BE2C (cell line): ENCODE measurements at regions not wholly inside any gene's neighbourhood (a gene's known extent, or its start where the extent isn't known, plus 50 kb on each side); places are given as distances from the start of the nearest gene placed in this dataset.

ENCODE experiments used
- DNase-seq: peaks from one replicate; pipeline ENCODE4 v3.0.0-alpha.2; 2020
- H3K27me3 ChIP-seq: fragments of 250-450 bp; sonication (Bioruptor Pico); 2 replicates; pipeline ENCODE4 v1.5.1; 2020; ENCODE audit warnings: mild to moderate bottlenecking
- H3K36me3 ChIP-seq: fragments of 250-450 bp; sonication (Bioruptor Pico); 2 replicates; pipeline ENCODE4 v1.5.1; 2020; ENCODE audit warnings: mild to moderate bottlenecking
- H3K4me1 ChIP-seq: fragments of 250-450 bp; sonication (Bioruptor Pico); 2 replicates; pipeline ENCODE4 v1.5.1; 2020
- H3K4me3 ChIP-seq: 2 replicates; pipeline ENCODE4 v1.5.1; 2011; ENCODE audit warnings: low read depth, low read length
- H3K9me3 ChIP-seq: fragments of 250-450 bp; sonication (Bioruptor Pico); 2 replicates; pipeline ENCODE4 v1.5.1; 2020
- TF ChIP-seq, protein P1 (sequence below): IDR thresholded peaks from 2 replicates; pipeline ENCODE4 v1.5.1; 2012; ENCODE audit warnings: mild to moderate bottlenecking, low read depth, low read length

DNA sequence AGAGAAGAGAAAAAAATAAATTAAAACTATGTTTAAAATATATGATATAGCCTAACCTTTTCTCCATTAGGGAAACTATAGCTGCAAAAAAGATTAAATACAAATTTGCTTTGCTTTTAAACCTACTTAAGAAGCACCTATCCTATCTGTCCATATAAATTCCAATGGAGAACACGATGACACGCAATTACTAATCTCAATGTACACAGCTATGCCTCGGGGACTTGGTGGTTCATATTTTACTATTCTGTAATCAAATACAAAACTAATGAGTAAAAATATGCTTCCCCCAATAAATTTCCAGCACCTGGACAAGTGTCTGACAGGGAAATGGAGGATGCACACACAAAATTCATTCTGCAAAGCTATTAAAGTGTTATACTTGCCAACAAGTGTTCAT is 386.4 kb downstream of the LMO4 start:
- Histone ChIP-seq H3K9me3 (no peaks in the 10 kb centered on the region), H3K4me1 (no peaks in the 10 kb centered on the region), H3K27me3 (no peaks in the 10 kb centered on the region), H3K4me3 (no peak overlapping the region), H3K36me3 (no peaks in the 10 kb centered on the region)
- TF ChIP-seq, protein P1, sequence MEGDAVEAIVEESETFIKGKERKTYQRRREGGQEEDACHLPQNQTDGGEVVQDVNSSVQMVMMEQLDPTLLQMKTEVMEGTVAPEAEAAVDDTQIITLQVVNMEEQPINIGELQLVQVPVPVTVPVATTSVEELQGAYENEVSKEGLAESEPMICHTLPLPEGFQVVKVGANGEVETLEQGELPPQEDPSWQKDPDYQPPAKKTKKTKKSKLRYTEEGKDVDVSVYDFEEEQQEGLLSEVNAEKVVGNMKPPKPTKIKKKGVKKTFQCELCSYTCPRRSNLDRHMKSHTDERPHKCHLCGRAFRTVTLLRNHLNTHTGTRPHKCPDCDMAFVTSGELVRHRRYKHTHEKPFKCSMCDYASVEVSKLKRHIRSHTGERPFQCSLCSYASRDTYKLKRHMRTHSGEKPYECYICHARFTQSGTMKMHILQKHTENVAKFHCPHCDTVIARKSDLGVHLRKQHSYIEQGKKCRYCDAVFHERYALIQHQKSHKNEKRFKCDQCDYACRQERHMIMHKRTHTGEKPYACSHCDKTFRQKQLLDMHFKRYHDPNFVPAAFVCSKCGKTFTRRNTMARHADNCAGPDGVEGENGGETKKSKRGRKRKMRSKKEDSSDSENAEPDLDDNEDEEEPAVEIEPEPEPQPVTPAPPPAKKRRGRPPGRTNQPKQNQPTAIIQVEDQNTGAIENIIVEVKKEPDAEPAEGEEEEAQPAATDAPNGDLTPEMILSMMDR: no peak
- DNase-seq: no peak

DNA sequence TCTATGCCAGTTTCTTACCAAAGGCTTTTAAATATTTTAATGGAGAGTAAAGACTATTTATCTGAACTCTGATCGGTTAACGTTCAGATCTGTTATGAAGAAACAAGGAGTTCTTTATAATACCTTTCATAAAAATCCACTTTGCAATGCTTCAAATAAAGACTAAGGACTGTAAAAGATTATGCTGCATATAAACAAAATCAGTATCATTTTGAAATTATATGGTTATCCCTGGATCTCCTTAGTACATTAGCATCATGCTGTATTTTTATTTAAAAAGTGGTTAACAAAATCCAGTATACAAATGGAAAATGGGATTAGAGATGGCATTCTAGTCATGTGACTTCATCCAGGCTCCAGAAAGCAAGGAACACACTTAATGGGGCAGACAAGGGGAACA is 386.8 kb downstream of the LMO4 start:
- no peaks in the 10 kb centered on the region for H3K9me3 ChIP-seq
- TF ChIP-seq, protein P1: no peak
- H3K4me3 ChIP-seq: no peak overlapping the region
- H3K27me3 ChIP-seq: no peaks in the 10 kb centered on the region
- DNase-seq: no peak
- no peaks in the 10 kb centered on the region for H3K36me3 ChIP-seq
- no peaks in the 10 kb centered on the region for H3K4me1 ChIP-seq

DNA sequence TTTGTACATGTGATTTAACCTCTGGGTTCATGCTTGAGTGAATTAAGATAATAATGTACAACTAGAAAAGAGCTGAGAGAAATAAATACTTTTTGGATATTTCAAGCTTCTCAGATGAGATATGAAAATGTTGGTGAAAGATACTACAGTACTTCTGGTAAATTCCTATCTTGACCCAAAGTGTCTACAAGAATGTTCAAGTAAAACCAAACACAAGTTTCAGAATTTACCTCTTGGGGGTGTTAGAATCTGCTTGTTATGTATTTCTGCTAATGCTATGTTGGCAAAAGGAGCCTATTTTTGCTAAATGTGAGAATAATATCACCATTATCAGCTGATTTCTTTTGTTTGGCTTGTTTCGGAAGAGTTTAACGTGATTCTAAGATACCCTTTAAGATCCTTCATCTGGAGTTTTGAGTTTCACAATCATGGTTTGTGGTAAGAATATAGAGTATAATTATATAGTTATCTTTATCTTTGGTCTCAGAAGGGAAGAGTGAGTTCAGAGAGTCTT is 388.5 kb downstream of the LMO4 start:
- no peak for DNase-seq
- H3K36me3 ChIP-seq: no peaks in the 10 kb centered on the region
- H3K9me3 ChIP-seq: no peaks in the 10 kb centered on the region
- no peak overlapping the region for H3K4me3 ChIP-seq
- TF ChIP-seq, protein P1: no peak
- no peaks in the 10 kb centered on the region for H3K4me1 ChIP-seq
- H3K27me3 ChIP-seq: no peaks in the 10 kb centered on the region

DNA sequence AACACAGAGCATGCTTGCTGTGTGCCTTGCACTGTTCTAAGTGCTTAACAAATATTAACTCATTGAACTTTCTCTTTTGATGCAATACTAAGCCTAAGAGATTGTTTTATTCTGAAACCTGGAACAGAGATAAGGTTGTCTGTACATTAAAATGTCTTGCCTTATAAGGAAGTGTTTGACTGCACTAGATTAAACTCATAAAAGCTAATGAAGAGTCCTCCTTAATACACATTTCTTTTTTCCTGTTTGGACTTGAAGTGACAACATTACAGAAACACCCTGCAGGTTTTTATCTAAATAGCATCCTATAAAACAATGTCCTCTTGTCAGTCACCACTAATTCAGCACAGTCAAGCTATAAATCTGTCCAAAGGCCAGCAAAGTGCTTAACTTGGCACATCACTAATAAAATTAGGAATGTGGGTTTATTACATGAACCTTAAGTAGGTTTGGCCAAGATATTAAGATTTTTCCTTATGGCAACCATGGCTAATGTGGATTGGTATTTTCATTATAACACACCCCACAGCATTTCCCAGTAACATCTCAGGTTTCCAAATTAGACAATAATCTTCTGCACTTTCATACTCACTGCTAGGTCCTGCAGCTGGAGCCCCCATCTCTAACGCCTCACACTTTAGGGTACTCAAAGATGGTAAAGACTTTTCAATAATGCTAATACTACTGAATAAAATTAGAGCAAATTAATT is 389.7 kb downstream of the LMO4 start:
- TF ChIP-seq, protein P1: no peak
- Histone ChIP-seq H3K4me3 (no peak overlapping the region), H3K27me3 (no peaks in the 10 kb centered on the region), H3K9me3 (no peaks in the 10 kb centered on the region), H3K4me1 (no peaks in the 10 kb centered on the region), H3K36me3 (no peaks in the 10 kb centered on the region)
- no peak for DNase-seq

DNA sequence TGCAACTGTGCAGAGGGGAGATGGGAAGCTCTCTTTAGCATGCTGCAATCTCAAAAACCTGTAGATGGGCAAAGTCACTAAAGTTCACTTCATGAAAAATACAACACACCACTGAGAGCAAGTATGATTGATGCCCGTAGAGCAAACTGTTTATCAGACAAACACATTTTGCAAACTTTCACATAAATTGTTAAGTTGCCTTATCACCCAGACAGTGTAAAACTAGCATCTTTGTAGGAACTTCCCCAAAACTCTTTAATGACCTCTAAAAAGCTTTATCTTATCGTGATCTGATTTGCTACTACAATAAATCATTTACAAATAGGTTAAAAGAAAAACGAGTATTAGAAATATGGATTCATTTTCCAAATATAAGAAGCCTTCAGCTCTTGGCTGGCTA is 391.0 kb downstream of the LMO4 start:
- TF ChIP-seq, protein P1: no peak
- Histone ChIP-seq H3K4me1 (no peaks in the 10 kb centered on the region), H3K4me3 (no peak overlapping the region), H3K27me3 (no peaks in the 10 kb centered on the region), H3K9me3 (no peaks in the 10 kb centered on the region), H3K36me3 (no peaks in the 10 kb centered on the region)
- no peak for DNase-seq

DNA sequence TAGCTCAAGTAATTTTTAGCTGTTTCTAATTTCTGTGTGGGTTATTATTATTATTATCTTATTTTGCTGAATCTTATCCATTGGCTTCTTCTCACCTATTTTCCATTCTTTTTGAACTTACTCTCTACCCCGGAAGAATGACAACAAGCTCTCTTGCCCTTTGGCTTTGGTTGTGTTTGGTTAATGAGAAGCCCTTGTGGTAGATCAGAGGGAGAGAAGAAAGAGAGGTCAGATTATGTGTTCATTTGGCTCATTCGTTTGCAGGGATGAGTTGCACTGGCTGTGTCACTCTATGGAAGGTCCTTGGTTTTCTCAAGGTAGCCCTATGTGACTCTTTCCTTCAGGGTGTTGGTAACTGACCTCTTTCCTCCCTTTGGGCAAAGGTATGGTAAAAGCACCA is 391.9 kb downstream of the LMO4 start:
- no peaks in the 10 kb centered on the region for H3K27me3 ChIP-seq
- no peak for DNase-seq
- TF ChIP-seq, protein P1: no peak
- no peaks in the 10 kb centered on the region for H3K9me3 ChIP-seq
- H3K4me1 ChIP-seq: no peaks in the 10 kb centered on the region
- no peak overlapping the region for H3K4me3 ChIP-seq
- H3K36me3 ChIP-seq: no peaks in the 10 kb centered on the region
